HG02870 (cell line): ENCODE measurements at regions not wholly inside any gene's neighbourhood (a gene's known extent, or its start where the extent isn't known, plus 50 kb on each side); places are given as distances from the start of the nearest gene placed in this dataset.
"Not testable (repeated sequence)": the region's sequence is repeated elsewhere in the genome, so short reads cannot be mapped to it uniquely, and the experiment has no call there.

Source experiments
- ATAC-seq: cut with Tn5 transposase; IDR thresholded peaks from one replicate; pipeline ENCODE4 v1.9.1; 2021; ENCODE audit warnings: mild to moderate bottlenecking, moderate library complexity; ENCODE audit not compliant: unreplicated experiment

DNA sequence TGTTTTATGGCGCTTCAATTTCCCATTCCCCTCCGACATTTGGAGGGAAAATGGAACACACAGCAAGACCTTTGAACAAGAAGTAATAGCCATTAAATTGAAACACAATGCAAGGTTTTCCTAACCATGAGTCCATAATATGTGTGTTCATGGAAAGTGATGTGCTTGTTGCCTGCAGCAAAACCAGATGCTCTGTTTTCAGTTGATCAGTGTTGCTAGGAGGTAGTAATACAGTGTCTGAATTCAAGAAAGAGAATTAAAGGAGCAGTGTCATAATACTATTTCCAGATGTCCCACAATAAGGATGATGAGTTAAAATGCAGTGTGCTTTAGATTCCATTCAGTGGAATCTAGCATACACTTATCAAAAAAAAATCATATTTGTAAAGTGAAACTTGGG is 637.4 kb upstream of the API5 start:
- ATAC-seq: no peak

DNA sequence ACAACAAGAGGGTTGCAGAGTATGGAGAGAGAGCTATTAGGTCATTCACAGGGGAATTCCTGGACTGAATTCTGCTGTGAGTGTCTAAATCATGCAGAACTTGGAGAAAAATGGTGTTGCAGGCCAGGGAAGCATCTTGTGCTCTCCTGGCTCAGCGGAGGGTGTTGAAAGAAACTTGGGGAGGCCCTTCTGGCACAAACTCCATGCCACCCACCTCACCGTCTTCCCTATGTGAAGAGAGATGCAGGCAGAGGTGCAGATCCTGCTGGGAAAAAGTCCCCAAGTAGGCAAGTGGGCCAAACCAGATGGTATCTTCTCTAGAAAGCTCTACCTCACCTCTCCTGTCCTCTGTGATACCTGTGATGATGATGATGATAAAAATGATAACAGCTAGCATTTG is 604.3 kb upstream of the API5 start:
- no peak for ATAC-seq

DNA sequence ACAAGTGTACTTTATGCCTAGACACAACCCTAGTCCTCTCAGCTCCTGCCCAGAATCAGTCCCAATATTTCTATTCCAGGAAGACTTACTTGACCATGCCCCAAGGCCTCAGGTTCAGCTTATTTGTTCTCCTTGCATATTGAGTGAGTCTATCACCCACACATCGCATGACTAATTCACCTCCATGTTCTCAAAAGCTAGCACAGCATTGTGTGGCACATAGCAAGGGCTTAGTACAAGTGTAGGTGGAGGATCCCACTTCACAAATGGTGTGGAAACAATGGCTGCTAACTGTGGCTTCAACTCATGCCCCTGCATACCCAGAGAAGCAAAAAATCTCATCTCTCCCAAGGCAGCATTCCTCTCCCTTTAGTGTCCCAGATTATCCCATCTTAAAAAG is 602.6 kb upstream of the API5 start:
- no peak for ATAC-seq

DNA sequence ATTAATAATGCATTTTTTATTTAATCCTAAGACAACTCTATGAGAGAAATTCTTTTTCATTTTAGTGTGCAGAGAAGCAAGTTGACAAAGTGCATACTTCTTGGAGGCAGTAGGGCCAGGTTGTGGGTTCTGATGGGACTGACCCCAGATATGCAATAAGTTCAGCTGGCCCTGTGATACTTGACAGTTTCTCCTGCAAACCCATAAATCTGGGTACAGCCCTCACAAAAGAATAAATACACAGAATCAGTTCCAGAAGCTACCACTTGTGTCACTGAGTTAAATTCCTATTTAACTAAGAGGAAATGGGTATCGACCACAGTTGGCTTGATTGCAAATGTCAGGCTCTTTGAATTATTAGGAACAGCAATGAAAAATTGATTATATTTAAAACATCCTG is 598.5 kb upstream of the API5 start:
- no peak for ATAC-seq

DNA sequence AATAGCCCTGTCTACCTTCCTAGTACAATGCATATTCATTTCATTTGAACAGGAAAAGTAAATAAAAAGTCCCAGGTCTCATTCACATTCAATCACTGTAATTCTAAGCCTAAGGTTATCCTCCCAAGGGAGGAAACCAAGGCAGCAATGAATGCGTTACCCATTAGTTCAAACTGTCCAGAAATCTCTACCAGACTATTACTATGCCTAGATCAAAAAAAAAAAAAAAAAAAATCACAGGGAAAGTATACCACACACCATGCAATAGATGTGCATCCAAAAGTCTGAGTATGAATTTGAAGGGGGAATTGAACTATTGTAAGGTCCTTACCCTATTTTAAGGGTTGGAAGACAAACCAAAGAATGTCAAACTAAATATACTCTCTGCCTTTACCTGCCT is 598.0 kb upstream of the API5 start:
- ATAC-seq: no peak

DNA sequence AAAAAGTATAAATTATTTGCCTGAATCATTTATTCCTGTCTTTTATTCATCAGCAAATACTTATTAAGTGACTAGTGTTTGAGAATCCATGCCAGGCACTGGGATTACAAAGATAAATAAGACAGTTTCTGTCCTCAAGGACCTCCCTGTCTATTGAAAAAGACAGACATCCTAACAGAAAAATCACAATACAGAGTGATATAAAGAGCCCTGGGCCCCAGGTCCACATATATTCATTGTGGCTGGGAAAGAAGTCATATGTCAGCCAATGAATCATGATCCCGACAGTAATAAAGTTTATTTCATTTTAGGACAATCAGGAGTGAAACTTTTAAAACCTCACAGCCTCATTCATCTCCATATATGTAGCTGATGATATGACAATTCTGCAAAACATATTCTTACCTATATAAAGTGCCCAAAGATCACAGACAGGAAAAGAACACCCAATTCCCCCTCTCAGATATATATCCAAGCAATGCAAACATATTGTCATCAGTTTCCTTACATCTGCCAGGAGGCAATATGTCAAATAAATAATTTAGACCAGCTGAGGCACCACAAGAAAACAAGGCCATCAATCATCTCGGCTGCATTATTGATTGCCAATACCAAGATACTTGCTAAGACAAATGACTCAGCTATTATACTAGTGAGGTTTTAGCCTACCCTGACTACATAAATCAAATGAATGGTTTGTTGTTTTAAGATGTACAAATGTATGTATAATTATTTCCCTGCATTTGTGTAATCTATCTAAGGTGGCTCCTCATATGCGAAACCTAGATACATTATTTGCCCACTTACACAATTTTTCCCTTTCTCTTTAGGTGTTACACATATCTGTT is 590.9 kb upstream of the API5 start:
- ATAC-seq: no peak

DNA sequence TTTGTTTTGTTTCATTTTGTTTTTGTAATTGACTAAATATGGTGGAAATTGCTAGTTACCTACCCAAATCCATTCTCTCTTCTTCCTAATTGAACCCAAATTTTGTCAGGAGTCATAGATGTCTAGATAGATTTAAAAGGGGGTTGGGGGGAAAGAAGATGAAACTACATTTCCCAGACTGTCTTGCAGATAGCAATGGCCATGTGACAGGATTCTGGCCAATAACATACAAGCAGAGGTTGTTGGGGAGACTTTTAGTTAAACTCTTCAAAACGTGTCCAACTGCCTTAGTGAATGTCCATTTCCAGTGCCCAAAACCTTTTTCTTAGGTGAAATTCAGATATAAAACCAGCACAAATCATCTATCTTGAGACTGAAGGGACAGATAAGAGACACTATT is 583.9 kb upstream of the API5 start:
- ATAC-seq: no peak

DNA sequence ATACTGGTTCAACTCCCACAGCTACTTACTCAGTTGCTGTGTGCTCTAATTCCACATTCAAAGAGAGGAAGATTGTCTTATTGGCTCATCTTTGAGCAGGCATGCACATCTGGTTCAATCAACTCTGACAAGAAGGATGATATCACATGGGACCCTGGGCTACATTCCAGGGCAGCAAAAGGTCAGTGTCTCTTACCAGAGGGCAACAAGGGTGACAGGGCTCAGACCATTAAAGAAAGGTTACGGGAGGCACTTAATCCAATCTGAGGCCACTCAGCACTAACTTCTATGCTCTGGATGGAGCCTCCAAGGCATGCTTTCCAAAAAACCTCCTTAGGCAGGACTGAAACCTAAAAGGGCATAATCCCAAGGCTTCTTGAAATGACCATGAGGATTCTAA is 549.4 kb upstream of the API5 start:
- ATAC-seq: no peak

DNA sequence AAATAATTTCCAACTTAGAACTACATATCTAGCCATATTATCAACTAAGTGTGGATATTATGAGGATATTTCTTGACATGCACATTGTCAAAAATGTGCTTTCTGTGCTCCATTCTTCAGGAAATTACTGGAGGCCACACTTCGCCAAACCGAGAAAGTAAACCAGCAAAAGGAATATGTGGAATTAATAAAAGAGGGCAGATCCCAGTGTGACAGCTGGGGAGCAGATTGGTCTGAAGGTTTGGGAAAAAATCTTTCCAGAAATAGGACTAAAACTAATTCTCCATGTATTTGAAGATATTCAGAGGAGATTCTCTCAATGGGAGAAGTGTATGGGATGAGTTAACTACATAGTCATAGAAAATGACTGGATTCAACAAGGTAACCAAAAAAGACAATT is 546.9 kb upstream of the API5 start:
- no peak for ATAC-seq

DNA sequence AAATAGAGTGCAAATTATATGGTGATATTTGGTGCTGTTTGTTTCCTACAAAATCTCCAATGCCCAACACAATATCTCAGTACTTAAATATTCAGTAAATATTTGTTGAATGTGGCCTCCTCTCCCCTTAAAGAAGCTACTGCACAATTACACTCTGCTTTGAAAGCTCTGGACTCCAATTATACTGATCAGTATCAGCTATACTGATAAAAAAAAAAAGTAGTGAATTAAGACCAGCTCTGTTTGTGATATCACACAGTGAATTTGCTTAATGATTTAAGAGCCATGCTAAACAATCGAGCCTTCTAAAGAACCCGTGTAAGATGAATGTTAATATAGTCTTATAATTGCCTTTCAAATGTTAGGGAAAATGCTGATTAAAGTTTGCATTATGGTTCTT is 543.2 kb upstream of the API5 start:
- no peak for ATAC-seq

DNA sequence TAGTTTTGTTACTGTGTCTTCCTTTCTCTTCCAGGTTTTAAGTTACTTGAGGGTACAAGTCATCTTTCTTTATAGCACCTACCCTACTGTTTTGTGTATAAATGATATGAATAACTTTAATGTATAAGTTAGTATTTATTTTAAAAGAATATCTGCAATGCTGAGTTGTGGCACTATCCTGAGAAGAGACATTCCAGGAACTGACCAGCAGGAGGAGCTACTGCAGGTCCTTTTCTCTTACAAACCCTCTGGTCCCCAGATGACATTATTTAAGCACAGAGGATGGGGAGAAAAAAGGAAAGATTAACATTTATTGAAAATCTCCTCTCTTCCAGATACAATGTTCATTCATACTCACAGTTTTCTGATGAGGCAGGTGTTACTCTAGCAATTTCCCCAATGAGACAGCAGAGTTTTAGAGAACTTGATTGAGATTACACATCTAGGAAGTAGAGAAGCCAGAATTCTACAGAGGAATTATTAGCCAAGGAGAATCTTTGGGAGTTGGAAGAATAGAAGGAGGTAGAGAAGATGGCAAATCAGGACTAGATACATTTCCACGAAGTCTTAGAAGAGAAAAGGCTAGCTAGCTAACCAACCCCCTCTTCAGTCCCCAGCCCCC is 541.2 kb upstream of the API5 start:
- ATAC-seq: no peak

DNA sequence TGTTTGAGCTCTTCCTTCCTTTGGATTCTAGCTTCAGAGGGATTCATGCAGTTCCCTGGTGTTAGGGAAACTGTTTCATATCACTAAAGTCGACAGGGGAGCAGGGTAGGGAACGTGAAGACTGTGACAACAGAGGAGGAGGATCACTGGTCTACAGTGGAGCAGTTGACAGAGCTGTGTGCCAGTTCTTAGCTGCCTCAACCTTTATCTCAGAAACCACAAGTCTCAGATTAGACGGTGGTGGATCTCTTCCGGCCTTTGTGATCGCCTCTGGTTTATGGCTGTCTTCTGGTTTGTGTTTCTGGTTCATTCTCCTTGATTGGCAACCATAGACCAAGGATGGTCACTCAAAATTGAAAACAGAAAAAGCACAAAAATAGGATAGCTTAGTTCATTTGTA is 538.9 kb upstream of the API5 start:
- ATAC-seq: no peak

DNA sequence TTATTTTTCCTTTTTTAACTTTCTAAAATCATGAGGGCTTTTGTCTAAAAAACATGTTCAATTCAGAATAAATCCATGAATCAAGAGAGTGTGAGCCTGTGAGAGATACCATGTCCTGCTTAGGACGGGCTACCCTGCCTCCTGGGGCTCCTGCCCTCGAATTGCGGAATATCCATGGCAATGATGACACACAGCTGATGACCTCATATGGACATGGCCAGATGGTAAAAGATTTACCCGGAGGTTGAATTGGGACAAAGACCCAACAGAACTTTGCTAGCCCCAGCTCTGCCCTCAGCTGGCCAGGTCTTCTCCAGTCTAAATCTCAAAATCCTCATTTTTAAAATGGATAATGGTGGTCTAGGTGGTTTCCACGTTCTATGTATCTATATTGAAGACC is 538.1 kb upstream of the API5 start:
- ATAC-seq: no peak

DNA sequence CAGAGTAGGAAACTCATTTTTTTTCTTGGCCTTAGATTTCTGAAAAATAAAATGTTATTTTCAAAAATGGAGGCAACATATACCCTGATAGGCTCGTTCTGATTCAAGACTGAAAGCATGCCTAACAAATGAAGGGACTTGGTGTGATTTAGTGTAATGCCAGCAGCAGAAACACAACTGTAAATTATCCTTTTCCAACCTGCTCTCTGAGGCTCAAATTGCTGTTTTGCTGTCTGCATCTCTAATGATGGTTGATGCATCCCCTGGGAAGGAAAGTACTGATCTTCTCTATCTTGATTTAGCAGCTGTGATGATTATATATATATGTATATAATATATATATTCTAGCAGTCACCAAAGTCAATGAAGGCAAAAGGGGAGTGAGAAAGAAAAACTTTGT is 537.2 kb upstream of the API5 start:
- no peak for ATAC-seq

DNA sequence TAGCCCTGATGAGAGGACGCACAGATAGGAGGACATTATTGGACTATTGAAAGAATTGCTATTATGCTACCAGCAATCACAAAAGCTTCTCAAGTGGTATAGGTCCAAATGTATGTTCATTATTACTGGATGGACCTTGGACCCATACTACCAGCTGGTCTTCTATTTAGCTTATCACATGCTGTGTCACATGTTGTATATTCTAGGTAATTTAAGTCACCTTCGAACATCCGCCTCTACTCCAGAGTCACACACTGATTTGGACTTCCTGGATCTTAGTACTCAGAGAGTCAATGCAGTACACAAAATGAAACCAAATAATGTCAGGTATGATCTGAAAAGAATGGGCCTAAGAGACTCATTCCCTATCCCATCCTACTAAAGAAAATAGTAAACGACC is 534.0 kb upstream of the API5 start:
- ATAC-seq: no peak

DNA sequence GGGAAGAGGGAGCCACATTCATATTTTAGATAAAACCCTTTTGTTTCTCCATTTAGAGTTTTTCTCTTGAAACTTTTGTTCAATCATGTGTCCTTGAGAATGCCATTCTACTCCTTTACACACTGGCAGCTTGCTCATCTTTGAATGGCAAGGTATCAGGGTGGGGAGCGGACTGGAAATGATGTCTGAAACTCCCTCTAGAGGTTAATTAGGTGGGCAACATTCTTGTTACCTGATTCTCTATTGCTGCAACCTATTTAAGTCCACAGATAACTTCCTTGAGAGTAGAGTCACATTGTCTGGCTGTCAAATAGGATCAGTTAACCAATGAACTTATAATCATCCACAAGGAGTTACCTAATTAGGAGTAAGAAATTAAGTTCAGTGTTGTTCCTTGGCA is 533.6 kb upstream of the API5 start:
- ATAC-seq: no peak

DNA sequence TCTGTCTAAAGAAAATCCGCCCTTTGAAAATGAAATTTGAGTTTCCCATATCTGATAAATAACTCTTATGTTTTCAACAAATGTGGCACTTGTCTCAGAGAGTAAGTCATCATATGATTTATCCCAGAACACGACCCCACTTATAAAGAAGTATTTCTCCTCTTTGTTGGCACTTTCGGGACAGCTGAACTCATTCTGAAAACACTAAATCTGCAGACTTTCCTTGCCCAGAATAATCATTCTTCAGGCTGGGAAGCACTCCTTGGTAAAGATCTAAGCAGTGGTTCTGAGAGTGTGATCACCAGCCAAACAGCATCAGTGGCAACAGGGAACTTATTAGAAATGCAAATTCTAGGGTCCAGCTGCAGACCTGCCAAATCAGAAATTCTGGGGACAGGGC is 532.2 kb upstream of the API5 start:
- no peak for ATAC-seq

DNA sequence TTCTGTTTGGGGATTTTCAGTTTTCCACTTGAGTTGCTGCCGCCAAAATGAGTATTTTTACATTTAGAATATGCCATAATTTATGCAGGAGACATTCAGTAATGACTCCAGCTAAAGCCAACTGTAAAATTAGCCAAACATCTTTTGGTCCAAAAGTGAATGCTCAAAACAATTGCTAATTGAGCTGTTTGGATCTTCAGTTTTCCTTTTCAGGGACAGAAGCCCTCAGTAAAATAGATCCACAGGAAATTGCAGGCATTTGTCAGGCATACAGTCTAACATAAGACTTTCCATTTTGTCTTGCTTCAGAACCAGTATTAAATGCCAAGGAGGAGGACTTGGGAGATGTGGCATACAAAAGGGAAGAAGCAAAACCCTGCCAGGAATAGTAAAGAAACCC is 524.8 kb upstream of the API5 start:
- ATAC-seq: no peak

DNA sequence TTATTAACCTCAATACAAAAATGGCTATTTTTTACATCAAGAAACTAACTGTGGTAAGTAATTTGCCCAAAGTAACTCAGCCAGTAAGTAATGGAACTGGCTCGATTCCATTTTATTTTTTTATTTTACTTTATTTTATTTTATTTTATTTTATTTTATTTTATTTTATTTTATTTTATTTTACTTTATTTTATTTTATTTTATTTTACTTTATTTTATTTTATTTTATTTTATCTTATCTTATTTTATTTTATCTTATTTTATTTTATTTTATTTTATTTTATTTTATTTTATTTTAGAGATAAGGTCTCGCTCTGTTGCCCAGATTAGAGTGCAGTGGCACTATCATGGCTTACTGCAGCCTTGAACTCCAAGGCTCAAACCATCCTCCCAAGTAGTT is 516.3 kb upstream of the API5 start:
- not testable (repeated sequence) for ATAC-seq

DNA sequence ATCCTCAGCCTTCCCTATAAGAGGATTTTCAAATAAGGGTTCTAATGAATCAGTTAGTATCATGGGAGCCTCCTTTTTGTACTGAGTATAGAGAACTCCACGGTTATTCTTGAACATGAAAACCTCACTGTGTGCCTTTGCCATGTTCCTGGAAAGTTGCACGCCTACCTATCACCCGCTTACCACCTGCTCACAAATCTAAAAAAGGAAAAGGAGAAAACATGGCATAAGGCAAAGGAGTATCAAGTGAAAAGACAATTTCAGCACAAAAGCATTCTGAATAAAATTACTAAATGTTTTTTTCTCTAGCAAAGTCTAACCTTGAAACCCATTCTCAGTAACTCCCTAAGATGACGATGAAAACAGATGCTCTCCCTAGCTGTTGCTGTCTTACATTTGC is 511.8 kb upstream of the API5 start:
- ATAC-seq: no peak

DNA sequence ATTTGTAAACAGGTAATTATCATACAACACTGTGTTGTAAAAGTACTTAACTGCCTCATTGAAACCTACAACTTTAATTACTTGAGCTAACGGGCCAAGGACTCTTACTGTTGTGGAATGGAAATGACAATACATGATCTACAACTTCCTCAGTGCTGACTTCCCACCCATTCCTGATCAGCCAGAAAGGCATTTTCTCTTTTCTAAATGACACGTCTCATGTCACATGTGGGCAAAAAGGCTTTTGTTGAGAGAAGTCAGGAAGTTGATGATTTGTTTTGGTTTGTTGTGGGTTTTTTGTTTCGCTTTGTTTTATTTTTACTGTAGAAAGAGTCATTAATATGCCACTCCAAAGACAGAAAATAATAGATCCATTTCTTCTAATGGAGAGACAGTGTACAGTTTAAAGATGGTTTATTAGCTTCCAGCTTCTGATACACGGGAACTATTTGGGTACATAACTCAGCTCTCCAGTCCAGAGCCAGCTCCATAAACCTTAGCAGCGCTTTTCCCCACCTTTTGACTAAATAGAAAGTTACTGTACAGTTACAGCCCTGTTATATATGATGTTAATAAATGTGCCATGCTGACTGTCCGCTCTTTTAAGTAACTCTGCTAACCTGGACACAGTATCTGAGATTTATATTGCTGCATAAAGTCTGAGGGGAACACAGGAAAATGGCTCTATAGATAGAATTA is 509.4 kb upstream of the API5 start:
- ATAC-seq: no peak

DNA sequence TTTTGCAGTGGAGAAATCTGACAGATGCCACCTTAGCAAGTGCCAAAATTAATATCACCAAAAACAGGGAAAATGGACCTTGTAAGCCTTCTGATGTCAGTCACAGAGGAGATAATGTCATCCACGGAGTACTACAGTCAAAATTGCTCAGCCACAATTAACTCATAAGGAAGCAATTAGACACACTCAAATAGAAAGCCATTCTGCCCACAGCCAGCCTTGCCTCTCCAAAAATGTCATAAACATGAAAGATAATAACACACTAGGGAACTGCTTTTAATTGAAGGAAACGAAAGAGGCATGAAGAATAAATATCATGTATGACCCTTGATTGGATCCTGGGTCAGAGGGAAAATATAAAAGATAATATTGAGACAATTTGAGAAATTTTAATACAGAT is 505.6 kb upstream of the API5 start:
- no peak for ATAC-seq
